Erythroblast (primary cell): ENCODE measurements at regions not wholly inside any gene's neighbourhood (a gene's known extent, or its start where the extent isn't known, plus 50 kb on each side); places are given as distances from the start of the nearest gene placed in this dataset.

Experiments used
- DNase-seq, 2 experiments: peaks; one replicate each; lab custom pipeline; 2025; lab: John Stamatoyannopoulos, UW
- GATA1 ChIP-seq: IDR thresholded peaks from 2 replicates; pipeline ENCODE4 v1.6.1; 2011; ENCODE audit warnings: low read depth, mild to moderate bottlenecking, control low read depth, low read length, moderate library complexity
- POLR2A ChIP-seq: IDR thresholded peaks from 2 replicates; pipeline ENCODE4 v1.6.1; 2011; ENCODE audit warnings: mild to moderate bottlenecking, low read length

DNA sequence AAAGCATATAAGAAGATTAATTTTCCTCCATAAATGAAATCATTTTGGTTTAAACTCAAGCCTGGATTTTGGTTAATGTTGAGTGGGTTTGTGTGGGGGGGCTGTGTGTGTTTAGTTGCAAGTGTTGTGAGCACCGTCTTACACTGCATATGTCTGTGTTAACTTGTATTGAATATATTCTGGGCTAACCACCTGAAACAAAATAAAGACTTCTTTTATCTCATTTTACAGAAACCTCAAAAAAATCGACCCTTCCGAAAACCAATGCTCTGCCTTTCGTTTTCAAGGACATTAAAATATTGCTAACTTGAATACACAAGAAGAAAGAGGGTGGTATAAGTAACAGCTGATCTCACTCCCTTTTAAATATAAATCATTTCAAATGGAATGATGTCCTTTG, 192.2 kb upstream of the BLID start:
- no peak for TF ChIP-seq POLR2A
- DNase-seq, result no peak

DNA sequence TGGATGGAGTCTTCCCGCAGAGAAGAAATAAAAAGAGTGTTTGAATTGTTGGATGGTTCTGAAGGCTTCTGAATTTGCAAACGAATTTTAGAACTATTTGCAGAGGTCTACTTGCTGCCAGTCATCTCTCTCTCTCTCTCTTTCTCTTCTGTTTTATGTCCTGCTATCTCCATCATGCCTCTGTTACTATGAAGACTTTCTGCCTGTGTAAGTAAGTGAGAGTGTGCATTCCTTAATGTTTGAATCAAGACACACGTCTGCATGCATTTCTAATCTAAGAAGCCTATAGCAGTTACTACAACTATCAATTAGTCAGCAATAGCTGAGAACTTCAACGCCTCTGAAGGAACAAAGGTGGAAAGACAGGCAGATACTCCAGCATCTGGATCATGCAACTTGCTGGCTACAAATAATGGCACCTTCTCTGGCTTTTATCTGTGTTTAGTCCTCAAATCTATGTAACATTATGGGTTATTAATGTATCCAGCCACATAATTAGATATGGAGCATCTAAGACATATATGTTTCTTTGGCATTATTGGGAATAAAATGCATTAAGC, 191.5 kb upstream of the BLID start:
- TF ChIP-seq GATA1 (no peak), POLR2A (no peak)
- DNase-seq, result no peak

DNA sequence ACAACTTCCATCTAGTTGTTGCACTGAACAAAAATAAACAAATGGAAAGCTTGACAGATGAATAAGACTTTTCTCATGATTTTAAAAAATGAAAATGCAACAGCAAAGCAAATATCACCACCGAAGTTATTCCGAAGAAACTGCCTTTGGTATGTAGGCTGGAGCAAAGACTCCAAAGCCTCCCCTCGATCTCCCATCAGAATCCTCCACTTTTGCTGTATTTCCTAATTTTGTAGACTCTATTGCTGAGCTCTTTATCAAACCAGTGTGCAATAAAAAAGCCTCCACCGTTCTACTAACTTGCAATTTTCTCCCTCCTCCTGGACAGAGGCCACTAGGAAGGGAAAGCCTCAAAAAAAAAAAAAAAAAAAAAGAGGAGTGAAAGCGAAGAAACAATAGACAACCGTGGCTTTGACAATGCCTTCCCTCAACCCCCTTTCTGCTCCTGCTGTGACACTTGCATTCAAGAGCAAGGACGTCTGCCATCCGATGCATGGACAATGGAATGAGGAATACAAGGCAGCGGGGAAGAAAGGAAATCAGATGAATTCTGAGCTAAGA, 190.9 kb upstream of the BLID start:
- TF ChIP-seq POLR2A (no peak), GATA1 (no peak)
- no peak for DNase-seq

DNA sequence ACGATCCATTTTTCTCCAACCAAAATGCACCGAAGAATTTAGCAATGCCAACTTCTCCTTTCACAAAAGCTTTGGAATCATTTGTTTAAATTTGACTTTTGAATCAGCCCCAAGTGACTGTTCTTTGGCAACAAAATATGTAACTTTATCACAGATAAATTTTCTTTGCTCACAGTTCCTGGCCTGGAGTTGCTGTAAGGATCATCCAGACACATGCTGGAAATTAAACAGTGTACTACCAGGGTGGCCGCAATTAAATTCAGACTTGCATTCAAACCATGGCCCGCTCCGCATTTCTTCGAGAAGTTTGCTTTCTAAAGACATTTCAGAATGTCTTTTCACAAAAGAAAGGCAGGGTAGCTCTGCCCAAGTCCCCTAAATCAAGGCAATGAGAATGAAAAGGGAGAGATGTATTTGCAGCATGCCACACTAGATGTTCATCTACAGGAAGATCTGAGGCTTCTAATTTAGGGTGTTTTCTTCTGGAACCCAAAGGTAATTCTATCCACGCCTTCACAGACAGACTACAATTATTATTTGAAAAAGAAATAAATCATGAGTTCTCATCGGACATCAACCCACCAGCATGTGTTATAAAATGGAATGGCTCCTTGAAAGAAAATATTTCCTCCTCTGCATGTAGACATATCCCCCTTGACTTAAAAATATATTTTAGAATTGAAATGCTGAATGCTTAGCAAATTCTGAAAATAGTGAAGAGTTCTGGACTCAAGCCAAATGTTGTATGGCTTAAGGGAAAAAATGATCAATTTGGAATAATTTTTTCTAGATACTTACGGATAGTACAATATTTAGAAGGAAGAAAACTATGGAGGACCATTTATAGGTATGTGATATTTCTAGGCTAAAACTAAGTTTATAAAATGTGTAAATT, 189.7 kb upstream of the BLID start:
- TF ChIP-seq GATA1, result no peak
- TF ChIP-seq POLR2A, result no peak
- DNase-seq, result no peak

DNA sequence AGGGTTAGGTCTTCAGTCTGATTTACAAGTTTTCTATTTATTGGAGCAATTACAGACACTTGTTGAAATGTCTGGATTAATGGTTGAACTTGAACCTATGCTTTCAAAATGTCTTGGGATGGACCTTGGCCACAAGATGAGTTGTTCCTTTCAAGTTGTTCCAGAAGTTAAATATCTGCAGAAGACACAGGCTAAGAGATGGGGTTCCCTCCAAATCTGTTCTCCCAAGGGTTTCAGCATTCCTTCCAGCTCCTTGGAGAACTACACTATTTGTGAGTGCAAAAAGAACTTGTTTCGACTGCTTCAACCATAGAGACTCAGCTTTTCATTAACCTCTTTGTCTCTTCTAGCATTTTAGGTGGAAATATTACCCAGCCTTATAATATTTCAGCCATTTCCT, 189.0 kb upstream of the BLID start:
- DNase-seq, result no peak
- no peak for TF ChIP-seq GATA1
- no peak for TF ChIP-seq POLR2A

DNA sequence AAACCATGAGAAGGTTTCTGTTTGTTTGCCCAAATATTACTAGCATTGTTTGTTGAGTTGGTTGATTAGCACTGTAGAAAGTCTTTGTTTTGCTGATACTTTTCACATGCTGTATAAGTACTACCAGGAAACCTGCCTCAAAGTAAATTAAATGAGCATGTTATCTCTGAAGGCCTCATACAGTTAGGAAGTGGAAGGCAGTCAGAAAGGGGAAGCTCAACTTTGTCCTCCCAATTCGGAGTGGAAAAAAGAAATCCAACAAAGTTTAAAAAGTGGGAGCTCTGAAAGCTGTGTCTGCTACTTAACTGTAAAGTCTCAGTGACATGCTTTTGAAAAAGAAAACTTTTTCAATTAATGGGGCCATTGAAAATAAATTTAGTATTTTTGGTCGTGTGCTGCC, 188.3 kb upstream of the BLID start:
- TF ChIP-seq GATA1 (no peak), POLR2A (no peak)
- no peak for DNase-seq

DNA sequence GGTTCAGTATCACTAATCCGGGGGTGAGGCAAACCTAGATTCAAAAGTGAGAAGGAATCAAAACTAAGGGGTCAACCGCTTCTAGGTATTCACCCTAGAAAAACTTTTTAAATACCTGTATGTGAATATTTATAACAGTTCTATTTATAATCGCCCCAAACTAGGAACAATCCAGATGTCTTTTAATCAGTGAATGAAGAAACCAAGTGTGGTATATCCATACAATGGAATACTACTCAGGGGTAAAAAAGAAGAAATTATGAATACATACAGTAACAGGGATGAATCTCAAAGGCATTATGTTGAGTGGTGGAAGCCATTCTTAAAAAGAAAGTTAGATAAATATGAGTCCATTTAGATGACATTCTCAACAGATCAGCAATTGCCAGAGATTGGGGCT, 178.0 kb upstream of the BLID start:
- no peak for DNase-seq
- TF ChIP-seq GATA1, result no peak
- no peak for TF ChIP-seq POLR2A

DNA sequence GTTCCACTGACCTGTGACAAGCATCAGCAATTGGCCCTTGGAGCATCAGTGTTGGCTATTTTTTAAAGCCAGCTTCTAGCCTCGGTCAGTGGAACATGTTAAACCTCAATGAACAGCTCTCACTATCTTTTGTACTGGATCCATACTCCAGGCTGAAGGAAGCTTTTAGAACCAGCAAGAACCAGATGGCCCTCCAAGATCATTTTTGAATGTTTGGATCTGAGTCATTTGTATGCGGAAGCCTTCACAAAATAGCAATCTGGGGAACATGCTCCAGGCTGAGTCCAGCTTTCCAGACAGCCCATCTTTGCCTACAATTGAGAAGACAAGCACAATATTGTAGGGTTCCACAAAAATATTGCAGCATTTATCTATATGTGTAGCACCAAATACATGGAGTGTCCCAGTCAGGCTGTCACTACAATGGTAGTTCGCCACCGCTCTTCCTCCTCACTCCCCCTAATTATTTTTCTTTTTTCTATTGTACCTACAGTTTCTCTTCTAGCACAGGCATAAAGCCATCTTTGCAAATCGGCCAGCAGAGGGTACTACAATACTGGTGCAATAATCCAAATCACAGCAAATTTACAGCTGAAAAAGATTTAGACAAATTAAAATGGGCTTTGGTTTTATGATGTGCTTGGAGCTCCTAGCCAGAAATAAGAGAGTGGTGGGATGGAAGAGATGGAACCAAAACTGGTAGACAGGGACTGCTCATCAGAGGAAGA, 177.4 kb upstream of the BLID start:
- TF ChIP-seq GATA1 (no peak), POLR2A (no peak)

DNA sequence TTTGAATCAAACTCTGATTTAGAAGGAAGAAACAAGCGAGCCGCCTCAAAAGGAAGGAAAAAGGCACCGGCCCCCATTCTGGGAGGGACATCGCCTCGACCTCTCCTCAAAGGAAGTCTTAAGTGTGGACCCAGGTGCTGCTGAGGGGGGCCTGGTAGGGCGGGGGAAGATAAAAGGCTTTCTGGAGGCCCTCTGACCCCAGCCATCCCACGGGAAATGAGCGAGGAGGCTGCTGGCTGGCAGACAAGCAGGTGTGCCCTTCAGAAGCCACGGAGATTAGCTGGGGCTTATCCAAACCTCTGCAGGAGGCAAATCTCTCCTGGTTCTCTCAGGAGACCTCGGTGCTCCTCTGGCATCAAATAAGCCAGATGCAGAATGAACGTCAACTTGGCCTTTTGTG, 171.4 kb upstream of the BLID start:
- DNase-seq, result no peak
- no peak for TF ChIP-seq POLR2A
- no peak for TF ChIP-seq GATA1

More for the DNA sequence above, 177.4 kb upstream of the BLID start:
- DNase-seq, result peak in 1 of 2 experiments; percentile 7

DNA sequence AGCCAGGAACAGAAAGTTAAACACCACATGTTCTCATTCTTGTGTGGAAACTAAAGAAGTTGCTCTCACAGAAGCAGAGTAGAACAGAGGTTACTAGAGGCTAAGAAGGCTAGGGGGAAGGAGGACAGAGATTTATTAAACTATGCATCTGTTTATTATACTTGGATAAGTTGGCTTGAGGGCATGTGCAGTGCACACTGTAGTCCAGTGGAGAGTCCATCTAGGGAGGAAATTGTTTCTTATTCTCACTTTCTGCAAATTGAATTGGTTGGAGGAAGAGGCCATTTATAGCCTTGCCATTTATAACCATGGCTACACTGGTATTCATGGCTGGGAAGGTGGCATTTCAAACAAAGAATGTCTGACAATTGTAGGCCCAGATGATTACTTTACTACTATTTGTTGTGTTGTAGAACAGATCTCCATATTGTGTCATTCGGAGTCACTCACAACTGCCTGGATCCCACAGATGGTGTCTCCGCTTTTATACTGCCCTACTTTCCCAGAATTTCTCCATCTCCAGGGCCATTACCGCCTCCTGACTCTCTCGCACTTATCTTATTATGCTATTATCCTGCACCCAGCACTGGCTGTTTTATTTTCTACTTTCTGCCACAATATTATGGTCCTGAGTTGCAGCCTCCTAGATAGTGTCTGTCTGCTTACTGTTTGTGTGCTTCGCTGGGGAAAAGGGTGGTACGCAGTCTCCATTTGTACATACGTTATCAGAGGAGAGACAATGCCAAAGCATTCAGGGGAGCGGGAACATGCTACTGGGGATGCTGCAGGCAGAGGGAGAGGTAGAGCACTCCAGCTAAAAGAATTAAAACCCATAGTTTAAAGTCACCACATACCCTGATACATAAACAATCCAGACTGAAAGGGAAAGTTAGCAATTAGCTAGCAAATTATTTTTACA, 169.3 kb upstream of the BLID start:
- no peak for DNase-seq
- TF ChIP-seq POLR2A, result no peak
- no peak for TF ChIP-seq GATA1

DNA sequence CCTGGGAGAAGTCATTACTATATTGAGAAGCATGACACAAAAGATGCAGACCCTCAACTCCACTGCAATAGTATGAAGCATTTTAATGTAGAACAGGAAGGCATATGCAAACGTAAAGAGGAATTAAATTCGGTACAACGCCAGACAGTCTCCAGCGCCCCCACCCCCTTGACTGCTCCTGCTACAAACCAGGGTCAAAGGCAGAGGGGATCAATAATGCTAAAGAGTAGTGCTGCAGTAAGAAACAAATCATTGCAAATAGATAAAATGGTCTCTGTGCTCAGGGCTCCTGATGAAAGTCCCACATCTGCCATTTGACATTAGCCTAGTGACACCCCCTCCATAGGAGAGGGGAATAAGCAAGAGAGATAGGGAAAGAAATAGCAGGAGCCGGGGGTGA, 164.9 kb upstream of the BLID start:
- TF ChIP-seq POLR2A (no peak), GATA1 (no peak)
- DNase-seq, result no peak

DNA sequence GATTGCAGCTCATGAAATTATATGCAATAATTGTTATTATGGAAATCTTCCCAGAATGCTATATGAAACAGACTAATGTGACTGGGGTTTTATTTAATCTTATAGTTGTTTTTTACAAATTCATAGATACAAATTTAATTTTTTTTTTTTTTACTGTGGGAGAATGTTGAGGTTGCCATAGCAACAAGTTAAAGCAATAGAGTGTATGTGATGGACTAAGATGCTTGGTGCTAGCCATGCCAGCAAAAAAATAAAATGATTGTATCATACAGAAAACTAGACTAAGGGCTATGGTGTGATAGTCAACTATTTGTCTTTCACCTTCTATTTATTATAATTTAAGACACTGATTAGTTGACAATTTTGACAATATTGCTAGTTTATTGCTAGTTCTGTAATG, 163.2 kb upstream of the BLID start:
- TF ChIP-seq POLR2A (no peak), GATA1 (no peak)
- no peak for DNase-seq

DNA sequence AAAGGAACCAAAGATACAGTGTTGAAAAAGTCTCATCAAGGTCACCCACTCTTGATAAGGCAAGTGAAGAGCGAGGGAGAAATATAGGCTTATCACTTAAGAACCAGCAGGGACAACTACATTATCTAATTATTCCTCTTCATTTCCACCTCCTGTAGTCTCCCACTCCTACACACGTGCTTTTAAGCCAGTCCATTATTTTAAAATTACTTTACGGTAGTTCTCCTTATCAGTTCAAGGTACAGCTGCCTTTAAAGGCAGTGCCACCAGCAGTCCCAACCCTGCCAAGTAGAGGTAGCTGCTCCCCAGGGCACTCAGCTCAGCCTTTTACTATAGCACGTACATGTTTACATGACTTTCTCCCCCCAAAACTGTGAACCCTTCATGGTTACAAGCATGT, 161.5 kb upstream of the BLID start:
- peak; percentile 4 to 39 for DNase-seq
- no peak for TF ChIP-seq GATA1
- TF ChIP-seq POLR2A, result no peak
